NB4 (cell line): ENCODE measurements at regions not wholly inside any gene's neighbourhood (a gene's known extent, or its start where the extent isn't known, plus 50 kb on each side); places are given as distances from the start of the nearest gene placed in this dataset.
"Not testable (repeated sequence)": the region's sequence is repeated elsewhere in the genome, so short reads cannot be mapped to it uniquely, and the experiment has no call there.

Source experiments
- DNase-seq: peaks from one replicate; pipeline ENCODE4 v3.0.0; 2010; ENCODE audit warnings: low read depth
- H3K4me3 ChIP-seq: one replicate; pipeline ENCODE4 v1.5.1; 2011; ENCODE audit warnings: mild to moderate bottlenecking, low read depth, low read length, moderate library complexity
- MYC ChIP-seq: IDR thresholded peaks from 2 replicates; pipeline ENCODE4 v1.6.1; 2011; ENCODE audit warnings: low read depth, low read length
- POLR2A ChIP-seq: IDR thresholded peaks from 2 replicates; pipeline ENCODE4 v1.6.1; 2011; ENCODE audit warnings: mild to moderate bottlenecking; ENCODE audit not compliant: insufficient read length; ENCODE audit errors: extremely low read depth
- TF ChIP-seq, protein P1 (sequence below): IDR thresholded peaks from one replicate; pipeline ENCODE4 v1.5.1; 2012; ENCODE audit warnings: low read depth, low read length
- TF ChIP-seq, protein P2 (sequence below): IDR thresholded peaks from 2 replicates; pipeline ENCODE4 v1.6.1; 2011; ENCODE audit warnings: low read depth, low read length

DNA sequence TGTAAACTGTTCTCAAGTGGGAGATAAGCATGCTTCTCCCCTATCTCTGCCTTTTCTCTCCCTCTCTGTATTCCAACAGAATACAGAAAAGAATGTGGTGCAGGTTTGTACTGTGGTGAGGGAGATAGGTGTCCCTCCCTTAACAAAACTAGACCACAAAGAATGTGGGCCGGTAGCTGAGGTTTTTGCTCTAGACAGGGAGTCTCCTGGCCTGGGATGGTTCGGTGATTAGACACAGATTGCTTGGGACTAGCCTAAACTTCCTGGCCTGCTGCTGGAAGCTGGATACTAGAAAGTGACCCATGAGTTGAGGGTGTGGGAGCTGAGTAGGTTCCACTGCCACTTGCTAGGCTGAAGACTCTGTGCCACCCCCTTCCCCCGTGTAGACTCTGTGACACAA, 143.0 kb downstream of the CXXC4 start:
- H3K4me3 ChIP-seq: no peak overlapping the region
- TF ChIP-seq, protein P1, sequence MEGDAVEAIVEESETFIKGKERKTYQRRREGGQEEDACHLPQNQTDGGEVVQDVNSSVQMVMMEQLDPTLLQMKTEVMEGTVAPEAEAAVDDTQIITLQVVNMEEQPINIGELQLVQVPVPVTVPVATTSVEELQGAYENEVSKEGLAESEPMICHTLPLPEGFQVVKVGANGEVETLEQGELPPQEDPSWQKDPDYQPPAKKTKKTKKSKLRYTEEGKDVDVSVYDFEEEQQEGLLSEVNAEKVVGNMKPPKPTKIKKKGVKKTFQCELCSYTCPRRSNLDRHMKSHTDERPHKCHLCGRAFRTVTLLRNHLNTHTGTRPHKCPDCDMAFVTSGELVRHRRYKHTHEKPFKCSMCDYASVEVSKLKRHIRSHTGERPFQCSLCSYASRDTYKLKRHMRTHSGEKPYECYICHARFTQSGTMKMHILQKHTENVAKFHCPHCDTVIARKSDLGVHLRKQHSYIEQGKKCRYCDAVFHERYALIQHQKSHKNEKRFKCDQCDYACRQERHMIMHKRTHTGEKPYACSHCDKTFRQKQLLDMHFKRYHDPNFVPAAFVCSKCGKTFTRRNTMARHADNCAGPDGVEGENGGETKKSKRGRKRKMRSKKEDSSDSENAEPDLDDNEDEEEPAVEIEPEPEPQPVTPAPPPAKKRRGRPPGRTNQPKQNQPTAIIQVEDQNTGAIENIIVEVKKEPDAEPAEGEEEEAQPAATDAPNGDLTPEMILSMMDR: no peak
- TF ChIP-seq MYC: no peak
- TF ChIP-seq, protein P2, sequence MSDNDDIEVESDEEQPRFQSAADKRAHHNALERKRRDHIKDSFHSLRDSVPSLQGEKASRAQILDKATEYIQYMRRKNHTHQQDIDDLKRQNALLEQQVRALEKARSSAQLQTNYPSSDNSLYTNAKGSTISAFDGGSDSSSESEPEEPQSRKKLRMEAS: no peak
- TF ChIP-seq POLR2A: no peak
- no peak for DNase-seq

DNA sequence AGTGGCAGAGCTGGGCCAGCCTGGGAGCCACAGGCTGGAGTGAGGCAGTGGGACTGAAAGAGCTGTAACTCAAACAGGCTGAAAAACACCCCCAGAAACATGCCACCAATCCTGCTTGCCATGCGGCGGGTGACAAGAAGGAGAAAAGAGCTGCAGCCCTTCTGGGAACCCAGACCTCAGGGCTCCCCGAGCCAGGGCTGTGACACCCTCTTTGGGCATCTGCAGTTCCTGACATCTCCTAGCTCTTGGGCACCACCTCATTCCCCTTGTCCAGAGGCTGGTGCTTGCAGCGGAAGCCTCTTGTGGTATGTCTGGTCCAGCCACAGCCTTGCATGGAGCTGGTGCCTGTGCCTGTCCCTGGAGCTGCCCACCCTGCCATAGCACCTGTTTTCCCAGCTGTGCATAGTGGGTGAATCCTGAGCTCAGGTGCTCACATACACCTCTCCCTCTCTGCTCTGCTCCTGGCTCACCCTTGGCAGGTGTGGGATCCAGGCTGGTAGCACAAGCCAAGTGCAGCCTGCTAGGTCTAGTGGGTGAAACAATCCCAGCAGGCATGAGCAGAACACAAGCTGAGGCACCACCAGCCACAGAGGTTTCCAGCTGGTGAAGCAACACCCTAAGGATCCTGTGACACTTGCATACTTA, 149.0 kb downstream of the CXXC4 start:
- no peak for DNase-seq
- TF ChIP-seq MYC (no peak), POLR2A (no peak)
- no peak overlapping the region for H3K4me3 ChIP-seq

DNA sequence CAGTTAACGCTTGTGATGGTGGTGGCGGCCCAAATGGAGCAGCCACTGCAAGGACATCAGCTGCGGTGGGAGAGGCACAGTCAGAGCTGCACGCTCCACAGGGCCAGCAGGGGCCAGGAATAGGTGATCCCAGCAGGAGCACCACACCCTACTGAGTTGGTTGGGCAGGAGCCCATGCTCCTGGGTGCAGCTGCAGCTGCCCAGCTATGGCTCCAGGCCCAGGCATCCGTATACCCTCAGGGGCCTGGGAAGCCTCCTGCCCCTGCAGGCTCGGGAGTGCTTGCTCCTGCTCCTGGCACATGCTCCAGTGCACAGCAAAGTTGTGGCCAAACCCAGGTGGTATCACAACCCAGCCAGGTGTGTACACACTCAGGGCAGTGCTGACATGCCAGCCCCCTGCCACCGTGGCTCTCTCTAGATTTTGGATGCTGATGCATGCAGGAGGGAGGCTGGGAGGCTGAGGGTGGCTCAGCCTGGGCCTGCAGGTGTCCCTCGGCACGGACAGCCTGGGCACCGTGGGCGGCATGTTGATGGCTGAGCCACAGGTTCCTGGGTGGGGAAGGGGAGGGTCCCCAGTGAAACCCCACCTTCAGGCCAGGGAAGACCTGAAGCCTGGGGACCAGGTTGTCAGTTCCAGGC, 150.2 kb downstream of the CXXC4 start:
- TF ChIP-seq, protein P1: no peak
- no peak for TF ChIP-seq POLR2A
- TF ChIP-seq, protein P2: no peak
- no peak overlapping the region for H3K4me3 ChIP-seq
- DNase-seq: no peak

DNA sequence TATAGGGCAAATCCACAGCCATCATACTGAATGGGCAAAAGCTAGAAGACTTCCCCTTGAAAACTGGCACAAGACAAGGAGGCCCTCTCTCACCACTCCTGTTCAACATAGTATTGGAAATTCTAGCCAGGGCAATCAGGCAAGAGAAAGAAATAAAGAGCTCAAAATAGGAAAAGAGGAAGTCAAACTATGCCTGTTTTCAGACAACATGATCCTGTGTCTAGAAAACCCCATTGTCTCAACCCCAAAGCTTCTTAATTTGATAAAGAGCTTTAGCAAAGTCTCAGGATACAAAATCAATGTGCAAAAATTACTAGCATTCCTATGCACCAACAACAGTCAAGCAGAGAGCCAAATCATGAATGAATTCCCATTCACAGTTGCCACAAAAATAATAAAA, 160.3 kb downstream of the CXXC4 start:
- no peak for DNase-seq
- H3K4me3 ChIP-seq: no peak overlapping the region
- TF ChIP-seq, protein P2: no peak
- TF ChIP-seq POLR2A (no peak), MYC (no peak)
- TF ChIP-seq, protein P1: no peak

DNA sequence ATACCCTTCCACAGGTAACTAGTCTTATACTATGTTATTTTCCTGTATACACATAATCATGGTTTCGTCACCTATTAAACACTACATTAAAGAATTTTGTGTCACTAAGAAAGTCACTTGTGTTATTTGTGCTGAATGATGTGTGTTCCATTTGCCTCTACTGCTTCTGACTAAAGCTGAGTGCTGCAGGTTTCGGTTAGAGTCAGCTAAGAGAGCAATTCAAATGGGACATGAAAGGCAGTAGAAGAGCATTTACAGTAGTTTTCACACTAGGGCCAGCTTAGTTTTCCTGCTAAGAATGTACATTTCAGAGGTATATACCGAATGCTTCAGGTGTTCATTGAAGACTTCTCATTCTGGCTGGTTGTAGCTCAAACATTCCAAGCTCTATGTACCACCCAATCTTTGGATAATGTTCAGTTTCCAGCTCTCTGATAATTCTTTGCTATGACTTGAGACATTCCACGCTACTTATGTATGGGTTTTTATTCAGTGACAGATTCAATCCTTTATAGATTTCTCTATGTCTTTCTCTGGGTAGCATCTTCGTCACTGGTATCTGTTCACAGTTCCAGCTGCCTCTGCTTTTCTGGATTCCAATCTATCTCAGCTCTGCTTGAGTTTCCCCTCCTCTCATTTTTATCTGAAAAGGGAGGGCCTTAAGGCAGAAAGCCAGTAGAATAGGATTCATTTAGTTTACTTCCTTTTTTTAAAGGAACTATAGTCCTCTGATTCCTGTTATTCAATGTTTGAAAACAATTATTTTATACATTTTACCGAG, 164.4 kb downstream of the CXXC4 start:
- TF ChIP-seq, protein P1: no peak
- TF ChIP-seq POLR2A: no peak
- TF ChIP-seq, protein P2: no peak
- DNase-seq: no peak

DNA sequence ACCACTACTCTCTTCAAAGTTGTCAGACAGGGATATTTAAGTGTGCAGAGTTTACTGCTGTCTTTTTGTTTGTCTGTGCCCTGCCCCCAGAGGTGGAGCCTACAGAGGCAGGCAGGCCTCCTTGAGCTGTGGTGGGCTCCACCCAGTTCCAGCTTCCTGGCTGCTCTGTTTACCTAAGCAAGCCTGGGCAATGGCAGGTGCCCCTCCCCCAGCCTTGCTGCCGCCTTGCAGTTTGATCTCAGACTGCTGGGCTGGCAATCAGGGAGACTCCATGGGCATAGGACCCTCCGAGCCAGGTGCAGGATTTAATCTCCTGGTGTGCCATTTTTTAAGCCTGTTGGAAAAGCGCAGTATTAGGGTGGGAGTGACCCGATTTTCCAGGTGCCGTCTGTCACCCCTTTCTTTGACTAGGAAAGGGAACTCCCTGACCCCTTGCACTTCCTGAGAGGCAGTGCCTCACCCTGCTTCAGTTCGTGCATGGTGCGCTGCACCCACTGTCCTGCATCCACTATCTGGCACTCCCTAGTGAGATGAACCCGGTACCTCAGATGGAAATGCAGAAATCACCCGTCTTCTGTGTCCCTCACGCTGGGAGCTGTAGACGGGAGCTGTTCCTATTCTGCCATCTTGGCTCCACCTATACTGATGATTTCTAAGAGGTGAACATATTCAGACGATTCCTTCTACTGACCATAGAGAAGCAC, 167.6 kb downstream of the CXXC4 start:
- not testable (repeated sequence) for H3K4me3 ChIP-seq, DNase-seq

More for the DNA sequence above, 164.4 kb downstream of the CXXC4 start:
- no peak overlapping the region for H3K4me3 ChIP-seq
